ENCODE measurements at regions not wholly inside any gene's neighbourhood (a gene's known extent, or its start where the extent isn't known, plus 50 kb on each side); places are given as distances from the start of the nearest gene placed in this dataset.

- H3K36me3 Mint-ChIP-seq (ENCODE audit: unreplicated experiment) = no peaks in the 10 kb centered on the region
- no peak for TF ChIP-seq CTCF (IDR thresholded peaks at IDR 0.05)
- peaks cover under 1% of the 10 kb centered on the region for H3K9me3 Mint-ChIP-seq (ENCODE audit: unreplicated experiment)
- H3K27ac Mint-ChIP-seq (ENCODE audit: unreplicated experiment) = no peak overlapping the region
- H3K27me3 Mint-ChIP-seq (ENCODE audit: unreplicated experiment) = no peaks in the 10 kb centered on the region
- H3K4me3 Mint-ChIP-seq (ENCODE audit: unreplicated experiment) = no peak overlapping the region
- H3K4me1 Mint-ChIP-seq (ENCODE audit: unreplicated experiment) = no peaks in the 10 kb centered on the region
- DNase-seq (ENCODE audit: extremely low spot score, unreplicated experiment) = no peak
Measured at GRCh38 chr15:91769476-91769875, 84.0 kb upstream of the SLCO3A1 start.

GRCh38 chr15:91769894-91770293 lies 83.6 kb upstream of the SLCO3A1 start:
- no peak for DNase-seq (ENCODE audit: extremely low spot score, unreplicated experiment)
- Mint-ChIP-seq H3K36me3 (ENCODE audit: unreplicated experiment) (no peaks in the 10 kb centered on the region), H3K27ac (ENCODE audit: unreplicated experiment) (no peak overlapping the region), H3K4me1 (ENCODE audit: unreplicated experiment) (no peaks in the 10 kb centered on the region), H3K27me3 (ENCODE audit: unreplicated experiment) (no peaks in the 10 kb centered on the region), H3K9me3 (ENCODE audit: unreplicated experiment) (no peaks in the 10 kb centered on the region), H3K4me3 (ENCODE audit: unreplicated experiment) (no peak overlapping the region)
- no peak for TF ChIP-seq CTCF (IDR thresholded peaks at IDR 0.05)

GRCh38 chr15:91776104-91776503 lies 77.4 kb upstream of the SLCO3A1 start:
- no peaks in the 10 kb centered on the region for H3K9me3 Mint-ChIP-seq (ENCODE audit: unreplicated experiment)
- no peaks in the 10 kb centered on the region for H3K4me1 Mint-ChIP-seq (ENCODE audit: unreplicated experiment)
- no peaks in the 10 kb centered on the region for H3K36me3 Mint-ChIP-seq (ENCODE audit: unreplicated experiment)
- DNase-seq (ENCODE audit: extremely low spot score, unreplicated experiment) = no peak
- H3K27me3 Mint-ChIP-seq (ENCODE audit: unreplicated experiment) = no peaks in the 10 kb centered on the region
- H3K4me3 Mint-ChIP-seq (ENCODE audit: unreplicated experiment) = no peak overlapping the region
- no peak overlapping the region for H3K27ac Mint-ChIP-seq (ENCODE audit: unreplicated experiment)
- TF ChIP-seq CTCF (IDR thresholded peaks at IDR 0.05) = no peak

- Mint-ChIP-seq H3K27ac (ENCODE audit: unreplicated experiment) (no peak overlapping the region), H3K9me3 (ENCODE audit: unreplicated experiment) (no peaks in the 10 kb centered on the region), H3K27me3 (ENCODE audit: unreplicated experiment) (no peaks in the 10 kb centered on the region), H3K4me3 (ENCODE audit: unreplicated experiment) (no peak overlapping the region), H3K36me3 (ENCODE audit: unreplicated experiment) (no peaks in the 10 kb centered on the region), H3K4me1 (ENCODE audit: unreplicated experiment) (no peaks in the 10 kb centered on the region)
- no peak for TF ChIP-seq CTCF (IDR thresholded peaks at IDR 0.05)
- no peak for DNase-seq (ENCODE audit: extremely low spot score, unreplicated experiment)
Measured at GRCh38 chr15:91779960-91780359, 73.5 kb upstream of the SLCO3A1 start.

- no peaks in the 10 kb centered on the region for H3K9me3 Mint-ChIP-seq (ENCODE audit: unreplicated experiment)
- no peak overlapping the region for H3K27ac Mint-ChIP-seq (ENCODE audit: unreplicated experiment)
- no peak overlapping the region for H3K4me3 Mint-ChIP-seq (ENCODE audit: unreplicated experiment)
- TF ChIP-seq CTCF (IDR thresholded peaks at IDR 0.05) = no peak
- no peaks in the 10 kb centered on the region for H3K4me1 Mint-ChIP-seq (ENCODE audit: unreplicated experiment)
- no peak for DNase-seq (ENCODE audit: extremely low spot score, unreplicated experiment)
- H3K27me3 Mint-ChIP-seq (ENCODE audit: unreplicated experiment) = no peaks in the 10 kb centered on the region
- H3K36me3 Mint-ChIP-seq (ENCODE audit: unreplicated experiment) = no peaks in the 10 kb centered on the region
Measured at GRCh38 chr15:91780387-91780786, 73.1 kb upstream of the SLCO3A1 start.
